SK-N-SH (cell line): ENCODE measurements at regions not wholly inside any gene's neighbourhood (a gene's known extent, or its start where the extent isn't known, plus 50 kb on each side); places are given as distances from the start of the nearest gene placed in this dataset.

ENCODE experiments used
- CTCF ChIA-PET: fragments of 300-600, 350-600 bp; formaldehyde crosslinking; extraction: SDS; loops from one replicate; lab custom pipeline; 2021; lab: Yijun Ruan, JAX
- POLR2A ChIA-PET: fragments of 350-600 bp; sonication (Branson Sonifier 250); formaldehyde crosslinking; extraction: SDS; loops from one replicate; lab custom pipeline; 2020; ENCODE audit warnings: antibody characterized with exemption, inconsistent platforms; lab: Yijun Ruan, JAX
- DNase-seq: peaks from one replicate; pipeline ENCODE4 v3.0.0; 2012
- H2AFZ ChIP-seq: fragments of 200-600 bp; sonication (generic); 2 replicates; pipeline ENCODE4 v1.8.1; 2016; ENCODE audit warnings: antibody characterized with exemption, mild to moderate bottlenecking, low read depth
- H3F3A ChIP-seq: fragments of 200-600 bp; sonication (generic); replicated peaks from 2 replicates; pipeline ENCODE3; 2016; ENCODE audit warnings: antibody characterized with exemption, mild to moderate bottlenecking; ENCODE audit not compliant: insufficient read depth
- H3K27ac ChIP-seq, 2 experiments: fragments of 200-500 bp in 1 of 2; fragments of 200-600 bp in 1 of 2; sonication (Bioruptor generic) in 1 of 2; sonication (generic), shearing (Covaris generic) in 1 of 2; 2 replicates each; pipeline versions ENCODE4 v1.5.1 to v1.6.1; 2014 to 2016; ENCODE audit warnings: low read depth in 2 of 2, inconsistent platforms in 1 of 2, low read length in 1 of 2, mild to moderate bottlenecking in 1 of 2, mixed read lengths in 1 of 2
- H3K27me3 ChIP-seq: fragments of 200-600 bp; sonication (generic), shearing (Covaris generic); 2 replicates; pipeline ENCODE4 v1.6.1; 2016; ENCODE audit warnings: mixed run types; ENCODE audit not compliant: insufficient read depth
- H3K36me3 ChIP-seq, 2 experiments: fragments of 200-500 bp in 1 of 2; fragments of 200-600 bp in 1 of 2; sonication (Bioruptor generic) in 1 of 2; sonication (generic) in 1 of 2; replicated peaks in 1 of 2; 2 replicates each; pipeline versions ENCODE3 to v1.5.1; 2014 to 2016; ENCODE audit warnings: low read length in 1 of 2, mild to moderate bottlenecking in 1 of 2; ENCODE audit not compliant: insufficient read depth in 2 of 2, control insufficient read depth in 1 of 2
- H3K4me1 ChIP-seq, 2 experiments: fragments of 200-500 bp in 1 of 2; fragments of 200-600 bp in 1 of 2; sonication (Bioruptor generic) in 1 of 2; sonication (generic), shearing (Covaris generic) in 1 of 2; 2 replicates each; pipeline versions ENCODE4 v1.5.1 to v1.6.1; 2014 to 2016; ENCODE audit warnings: low read depth in 1 of 2, low read length in 1 of 2, mixed run types in 1 of 2; ENCODE audit not compliant: insufficient read depth in 2 of 2, control insufficient read depth in 1 of 2
- H3K4me2 ChIP-seq: fragments of 200-600 bp; sonication (generic), shearing (Covaris generic); 2 replicates; pipeline ENCODE4 v1.6.1; 2017; ENCODE audit warnings: mixed run types
- H3K4me3 ChIP-seq, 2 experiments: fragments of 200-500 bp in 1 of 2; fragments of 200-600 bp in 1 of 2; sonication (Bioruptor generic) in 1 of 2; sonication (generic), shearing (Covaris generic) in 1 of 2; 2 replicates each; pipeline versions ENCODE4 v1.5.1 to v1.8.1; 2014 to 2016; ENCODE audit warnings: low read depth in 2 of 2, inconsistent platforms in 1 of 2, low read length in 1 of 2, mild to moderate bottlenecking in 1 of 2, mixed read lengths in 1 of 2, moderate library complexity in 1 of 2
- H3K79me2 ChIP-seq: fragments of 200-600 bp; sonication (generic); 2 replicates; pipeline ENCODE4 v1.8.1; 2017; ENCODE audit warnings: mild to moderate bottlenecking; ENCODE audit not compliant: insufficient read depth
- H3K9ac ChIP-seq: fragments of 200-600 bp; sonication (generic); 2 replicates; pipeline ENCODE4 v1.6.1; 2017; ENCODE audit warnings: mixed run types
- H3K9me2 ChIP-seq: fragments of 200-600 bp; sonication (generic); 2 replicates; pipeline ENCODE4 v1.6.1; 2017; ENCODE audit warnings: mixed run types
- H3K9me3 ChIP-seq: fragments of 200-600 bp; sonication (generic); 2 replicates; pipeline ENCODE4 v1.6.1; 2017; ENCODE audit warnings: mixed run types, mild to moderate bottlenecking, moderate library complexity
- H4K20me1 ChIP-seq: fragments of 200-600 bp; sonication (generic); 2 replicates; pipeline ENCODE4 v1.6.1; 2017; ENCODE audit warnings: mild to moderate bottlenecking, mixed run types; ENCODE audit not compliant: insufficient read depth
- ELF1 ChIP-seq: IDR thresholded peaks from 2 replicates; pipeline ENCODE4 v1.4.0; 2012
- EZH2phosphoT487 ChIP-seq: fragments of 200-600 bp; sonication (generic); IDR thresholded peaks from 2 replicates; pipeline ENCODE4 v1.6.1; 2017; ENCODE audit warnings: low read depth, mixed run types, mild to moderate bottlenecking, antibody characterized with exemption, moderate library complexity, borderline replicate concordance
- FOSL2 ChIP-seq: IDR thresholded peaks from 2 replicates; pipeline ENCODE4 v1.4.0; 2012; ENCODE audit warnings: low read depth, mild to moderate bottlenecking, moderate library complexity, borderline replicate concordance
- FOXJ3 ChIP-seq: sonication (generic); formaldehyde crosslinking; IDR thresholded peaks from 2 replicates; pipeline ENCODE4 v1.5.1; 2020; ENCODE audit warnings: mild to moderate bottlenecking, missing genetic modification reagents
- GABPA ChIP-seq: IDR thresholded peaks from 2 replicates; pipeline ENCODE4 v1.4.0; 2012; ENCODE audit warnings: low read depth, mild to moderate bottlenecking
- GATA2 ChIP-seq: sonication (generic); formaldehyde crosslinking; IDR thresholded peaks from 2 replicates; pipeline ENCODE4 v1.5.0; 2020; ENCODE audit warnings: mild to moderate bottlenecking, missing genetic modification reagents
- JUND ChIP-seq: IDR thresholded peaks from 2 replicates; pipeline ENCODE4 v1.4.0; 2012
- MEF2A ChIP-seq: IDR thresholded peaks from 2 replicates; pipeline ENCODE4 v1.4.0; 2012; ENCODE audit warnings: low read depth, borderline replicate concordance
- NRF1 ChIP-seq: IDR thresholded peaks from 2 replicates; pipeline ENCODE4 v1.6.1; 2012; ENCODE audit warnings: low read depth, mild to moderate bottlenecking, low read length
- POLR2AphosphoS5 ChIP-seq: IDR thresholded peaks from 2 replicates; pipeline ENCODE4 v1.6.1; 2012; ENCODE audit warnings: low read depth, low read length
- RXRA ChIP-seq: IDR thresholded peaks from 2 replicates; pipeline ENCODE4 v1.4.0; 2012; ENCODE audit warnings: low read depth, mild to moderate bottlenecking, borderline replicate concordance
- SIN3A ChIP-seq: IDR thresholded peaks from 2 replicates; pipeline ENCODE4 v1.6.1; 2012; ENCODE audit warnings: low read depth, mild to moderate bottlenecking, low read length, moderate library complexity, borderline replicate concordance
- SMC3 ChIP-seq: IDR thresholded peaks from 2 replicates; pipeline ENCODE4 v1.6.1; 2012; ENCODE audit warnings: low read depth, low read length, improper control_type of control experiment
- TAF1 ChIP-seq: IDR thresholded peaks from 2 replicates; pipeline ENCODE4 v1.6.1; 2012; ENCODE audit warnings: low read depth, mild to moderate bottlenecking, low read length, moderate library complexity, borderline replicate concordance
- WGBS: methylation state at CpG from one replicate; pipeline ENCODE4 v1.1.6; 2017; ENCODE audit warnings: low lambda C conversion rate; 5-methylcytosine and 5-hydroxymethylcytosine counted together
- TF ChIP-seq, protein P1 (sequence below): IDR thresholded peaks from 2 replicates; pipeline ENCODE4 v1.4.0; 2012; ENCODE audit warnings: low read depth
- TF ChIP-seq, protein P2 (sequence below): IDR thresholded peaks from 2 replicates; pipeline ENCODE4 v1.6.1; 2012; ENCODE audit warnings: mild to moderate bottlenecking, low read depth, low read length, moderate library complexity
- TF ChIP-seq, protein P3 (sequence below): IDR thresholded peaks from 2 replicates; pipeline ENCODE4; 2012
- TF ChIP-seq, protein P4 (sequence below): fragments of 150-350 bp; IDR thresholded peaks from 2 replicates; pipeline ENCODE4 v1.6.1; 2016; ENCODE audit warnings: mild to moderate bottlenecking, low read depth, low read length
- TF ChIP-seq, protein P5 (sequence below): IDR thresholded peaks from 2 replicates; pipeline ENCODE4 v1.4.0; 2012; ENCODE audit warnings: low read depth, borderline replicate concordance

DNA sequence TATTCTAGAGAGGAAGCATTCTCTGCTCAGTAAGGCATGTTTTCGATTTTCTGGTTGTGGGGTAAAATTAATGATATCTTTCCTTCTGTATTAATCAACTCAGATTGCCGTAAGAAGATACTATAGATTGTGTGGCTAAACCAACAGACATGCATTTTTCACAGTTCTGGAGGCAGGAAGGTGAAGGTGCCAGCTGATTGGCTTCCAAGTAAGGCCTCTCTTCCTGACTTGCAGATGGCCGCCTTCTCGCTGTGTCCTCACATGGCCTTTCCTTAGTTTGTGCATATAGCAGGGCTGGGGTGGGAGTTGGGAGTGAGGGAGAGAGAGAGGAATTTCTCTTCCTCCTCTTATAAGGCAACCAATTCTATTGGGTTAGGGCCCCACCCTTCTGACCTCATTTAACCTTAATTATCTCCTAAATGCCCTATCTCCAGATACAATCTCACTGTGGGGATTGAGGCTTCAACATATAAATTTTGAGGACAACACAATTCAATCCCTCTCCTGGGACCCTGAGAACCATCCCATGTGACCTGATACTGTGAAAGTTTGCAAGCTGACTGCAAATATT, 52.3 kb upstream of the MRPS6 start:
- H3K9me2 ChIP-seq = no peaks in the 10 kb centered on the region
- no peak for DNase-seq
- no peak overlapping the region for H3K27ac ChIP-seq
- no peaks in the 10 kb centered on the region for H3K36me3 ChIP-seq
- H3K9me3 ChIP-seq = no peaks in the 10 kb centered on the region
- POLR2A ChIA-PET = no interaction called here
- peaks cover 0 to 3% of the 10 kb centered on the region in 2 experiments; a peak in 1 of 4 replicates for H3K4me1 ChIP-seq
- TF ChIP-seq SMC3 (no peak), EZH2phosphoT487 (no peak), FOXJ3 (CRISPR knock-in tag) (no peak), GATA2 (no peak), FOSL2 (no peak), SIN3A (no peak), RXRA (no peak), NRF1 (no peak), TAF1 (no peak), GABPA (no peak), MEF2A (no peak), JUND (no peak), ELF1 (no peak), POLR2AphosphoS5 (no peak)
- TF ChIP-seq, protein P1, sequence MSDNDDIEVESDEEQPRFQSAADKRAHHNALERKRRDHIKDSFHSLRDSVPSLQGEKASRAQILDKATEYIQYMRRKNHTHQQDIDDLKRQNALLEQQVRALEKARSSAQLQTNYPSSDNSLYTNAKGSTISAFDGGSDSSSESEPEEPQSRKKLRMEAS = no peak
- TF ChIP-seq, protein P2, sequence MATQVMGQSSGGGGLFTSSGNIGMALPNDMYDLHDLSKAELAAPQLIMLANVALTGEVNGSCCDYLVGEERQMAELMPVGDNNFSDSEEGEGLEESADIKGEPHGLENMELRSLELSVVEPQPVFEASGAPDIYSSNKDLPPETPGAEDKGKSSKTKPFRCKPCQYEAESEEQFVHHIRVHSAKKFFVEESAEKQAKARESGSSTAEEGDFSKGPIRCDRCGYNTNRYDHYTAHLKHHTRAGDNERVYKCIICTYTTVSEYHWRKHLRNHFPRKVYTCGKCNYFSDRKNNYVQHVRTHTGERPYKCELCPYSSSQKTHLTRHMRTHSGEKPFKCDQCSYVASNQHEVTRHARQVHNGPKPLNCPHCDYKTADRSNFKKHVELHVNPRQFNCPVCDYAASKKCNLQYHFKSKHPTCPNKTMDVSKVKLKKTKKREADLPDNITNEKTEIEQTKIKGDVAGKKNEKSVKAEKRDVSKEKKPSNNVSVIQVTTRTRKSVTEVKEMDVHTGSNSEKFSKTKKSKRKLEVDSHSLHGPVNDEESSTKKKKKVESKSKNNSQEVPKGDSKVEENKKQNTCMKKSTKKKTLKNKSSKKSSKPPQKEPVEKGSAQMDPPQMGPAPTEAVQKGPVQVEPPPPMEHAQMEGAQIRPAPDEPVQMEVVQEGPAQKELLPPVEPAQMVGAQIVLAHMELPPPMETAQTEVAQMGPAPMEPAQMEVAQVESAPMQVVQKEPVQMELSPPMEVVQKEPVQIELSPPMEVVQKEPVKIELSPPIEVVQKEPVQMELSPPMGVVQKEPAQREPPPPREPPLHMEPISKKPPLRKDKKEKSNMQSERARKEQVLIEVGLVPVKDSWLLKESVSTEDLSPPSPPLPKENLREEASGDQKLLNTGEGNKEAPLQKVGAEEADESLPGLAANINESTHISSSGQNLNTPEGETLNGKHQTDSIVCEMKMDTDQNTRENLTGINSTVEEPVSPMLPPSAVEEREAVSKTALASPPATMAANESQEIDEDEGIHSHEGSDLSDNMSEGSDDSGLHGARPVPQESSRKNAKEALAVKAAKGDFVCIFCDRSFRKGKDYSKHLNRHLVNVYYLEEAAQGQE = no peak
- TF ChIP-seq, protein P3, sequence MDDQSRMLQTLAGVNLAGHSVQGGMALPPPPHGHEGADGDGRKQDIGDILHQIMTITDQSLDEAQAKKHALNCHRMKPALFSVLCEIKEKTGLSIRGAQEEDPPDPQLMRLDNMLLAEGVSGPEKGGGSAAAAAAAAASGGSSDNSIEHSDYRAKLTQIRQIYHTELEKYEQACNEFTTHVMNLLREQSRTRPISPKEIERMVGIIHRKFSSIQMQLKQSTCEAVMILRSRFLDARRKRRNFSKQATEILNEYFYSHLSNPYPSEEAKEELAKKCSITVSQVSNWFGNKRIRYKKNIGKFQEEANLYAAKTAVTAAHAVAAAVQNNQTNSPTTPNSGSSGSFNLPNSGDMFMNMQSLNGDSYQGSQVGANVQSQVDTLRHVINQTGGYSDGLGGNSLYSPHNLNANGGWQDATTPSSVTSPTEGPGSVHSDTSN = no peak
- TF ChIP-seq, protein P4, sequence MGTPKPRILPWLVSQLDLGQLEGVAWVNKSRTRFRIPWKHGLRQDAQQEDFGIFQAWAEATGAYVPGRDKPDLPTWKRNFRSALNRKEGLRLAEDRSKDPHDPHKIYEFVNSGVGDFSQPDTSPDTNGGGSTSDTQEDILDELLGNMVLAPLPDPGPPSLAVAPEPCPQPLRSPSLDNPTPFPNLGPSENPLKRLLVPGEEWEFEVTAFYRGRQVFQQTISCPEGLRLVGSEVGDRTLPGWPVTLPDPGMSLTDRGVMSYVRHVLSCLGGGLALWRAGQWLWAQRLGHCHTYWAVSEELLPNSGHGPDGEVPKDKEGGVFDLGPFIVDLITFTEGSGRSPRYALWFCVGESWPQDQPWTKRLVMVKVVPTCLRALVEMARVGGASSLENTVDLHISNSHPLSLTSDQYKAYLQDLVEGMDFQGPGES = no peak
- TF ChIP-seq, protein P5, sequence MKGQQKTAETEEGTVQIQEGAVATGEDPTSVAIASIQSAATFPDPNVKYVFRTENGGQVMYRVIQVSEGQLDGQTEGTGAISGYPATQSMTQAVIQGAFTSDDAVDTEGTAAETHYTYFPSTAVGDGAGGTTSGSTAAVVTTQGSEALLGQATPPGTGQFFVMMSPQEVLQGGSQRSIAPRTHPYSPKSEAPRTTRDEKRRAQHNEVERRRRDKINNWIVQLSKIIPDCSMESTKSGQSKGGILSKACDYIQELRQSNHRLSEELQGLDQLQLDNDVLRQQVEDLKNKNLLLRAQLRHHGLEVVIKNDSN = no peak
- no peaks in the 10 kb centered on the region for H3K79me2 ChIP-seq
- no peaks in the 10 kb centered on the region for H3F3A ChIP-seq
- no peaks in the 10 kb centered on the region for H4K20me1 ChIP-seq
- H3K4me3 ChIP-seq = no peak overlapping the region
- no peak overlapping the region for H3K4me2 ChIP-seq
- WGBS = 86% methylated on average over 4 of the region's 4 CpGs
- no peak overlapping the region for H2AFZ ChIP-seq
- H3K27me3 ChIP-seq = no peaks in the 10 kb centered on the region
- CTCF ChIA-PET = no interaction called here
- H3K9ac ChIP-seq = no peak overlapping the region
